GM23248 (cell line): ENCODE measurements at regions not wholly inside any gene's neighbourhood (a gene's known extent, or its start where the extent isn't known, plus 50 kb on each side); places are given as distances from the start of the nearest gene placed in this dataset.

Experiments
- EZH2 ChIP-seq: fragments of 200-600 bp; sonication (generic); IDR thresholded peaks from 2 replicates; pipeline ENCODE4 v1.6.1; 2018; ENCODE audit warnings: antibody characterized with exemption, mild to moderate bottlenecking; ENCODE audit not compliant: insufficient read depth, poor library complexity, severe bottlenecking
- EZH2phosphoT487 ChIP-seq: fragments of 200-600 bp; sonication (generic); IDR thresholded peaks from 2 replicates; pipeline ENCODE4 v1.6.1; 2018; ENCODE audit warnings: antibody characterized with exemption, moderate library complexity, mild to moderate bottlenecking, low read depth; ENCODE audit not compliant: insufficient read depth

GRCh38 chr2:120828066-120828465 lies 92.4 kb downstream of the GLI2 start:
- no peak for TF ChIP-seq EZH2
- TF ChIP-seq EZH2phosphoT487 = no peak
